ENCODE measurements at regions not wholly inside any gene's neighbourhood (a gene's known extent, or its start where the extent isn't known, plus 50 kb on each side); places are given as distances from the start of the nearest gene placed in this dataset.

- TF ChIP-seq CTCF (conservative IDR thresholded peaks at IDR 0.05; ENCODE audit: low read length): no peak
- no peak for TF ChIP-seq EZH2phosphoT487 (IDR thresholded peaks at IDR 0.05; ENCODE audit: borderline replicate concordance)
Measured at GRCh38 chr9:27880635-27881034, 307.4 kb upstream of the C9orf72 start.

All from Loucy (cell line).